ENCODE measurements at regions not wholly inside any gene's neighbourhood (a gene's known extent, or its start where the extent isn't known, plus 50 kb on each side); places are given as distances from the start of the nearest gene placed in this dataset.

DNA sequence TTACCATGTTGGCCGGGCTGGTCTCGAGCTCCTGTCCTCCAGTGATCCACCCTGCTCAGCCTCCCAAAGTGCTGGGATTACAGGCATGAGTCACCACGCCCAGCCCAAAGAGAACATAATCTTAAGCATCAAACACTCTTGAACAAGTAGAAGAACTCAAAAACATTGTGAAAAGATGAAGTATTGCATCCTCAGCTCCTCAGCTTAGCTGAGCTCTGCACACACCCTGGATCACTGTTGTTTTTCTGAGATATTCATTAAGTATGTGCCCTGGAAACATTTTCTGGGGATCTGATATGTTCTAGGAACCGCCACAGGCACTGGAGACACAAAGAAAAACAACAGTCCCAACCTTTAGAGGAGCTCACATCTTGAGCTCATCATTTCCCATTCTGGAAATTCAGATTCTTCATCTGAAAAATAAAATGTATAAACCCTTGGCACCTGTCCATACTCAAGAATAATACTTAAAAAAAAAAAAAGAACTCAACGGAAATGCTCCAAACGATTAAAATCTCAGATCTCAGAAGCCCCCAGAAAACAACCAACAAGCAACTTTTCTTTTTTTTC, 62.2 kb upstream of the ZNF462 start:
- H3K9me3 Mint-ChIP-seq, result peaks cover 10% of the 10 kb centered on the region
- H3K27ac Mint-ChIP-seq (ENCODE audit: low read depth), result no peak overlapping the region
- H3K4me3 Mint-ChIP-seq, result no peak overlapping the region
- no peaks in the 10 kb centered on the region for H3K4me1 Mint-ChIP-seq
- no peak for DNase-seq (ENCODE audit: low spot score in 2 of 2)
- no peaks in the 10 kb centered on the region for H3K36me3 Mint-ChIP-seq (ENCODE audit: insufficient read depth)
- no peaks in the 10 kb centered on the region for H3K27me3 Mint-ChIP-seq
- ATAC-seq (replicated peaks; ENCODE audit: extremely low read depth, poor library complexity, severe bottlenecking), result no peak

DNA sequence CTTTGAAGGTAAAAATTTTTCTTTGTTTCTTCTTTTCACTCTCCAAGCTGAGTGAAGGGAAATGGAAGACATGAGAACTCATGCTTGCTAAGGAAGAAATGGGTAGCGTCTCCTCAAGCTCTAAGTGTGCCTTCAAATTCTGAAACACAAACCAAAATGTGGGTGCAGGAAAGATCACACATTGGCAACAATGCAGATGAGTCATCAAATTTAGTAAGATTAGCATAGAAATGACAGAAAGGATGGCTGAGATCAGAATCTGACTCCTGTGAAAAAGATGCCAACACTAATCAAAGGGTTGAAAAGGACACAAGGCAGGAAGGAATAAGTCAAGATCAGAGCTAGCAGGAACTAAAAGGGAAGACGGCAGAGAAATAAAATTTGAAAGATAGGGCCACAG, 61.1 kb upstream of the ZNF462 start:
- Mint-ChIP-seq H3K27me3 (no peaks in the 10 kb centered on the region), H3K4me1 (no peaks in the 10 kb centered on the region), H3K27ac (ENCODE audit: low read depth) (no peak overlapping the region)

More for the DNA sequence above, 61.1 kb upstream of the ZNF462 start:
- H3K4me3 Mint-ChIP-seq, result no peak overlapping the region
- no peaks in the 10 kb centered on the region for H3K36me3 Mint-ChIP-seq (ENCODE audit: insufficient read depth)
- DNase-seq (ENCODE audit: low spot score in 2 of 2), result no peak
- peaks cover 10% of the 10 kb centered on the region for H3K9me3 Mint-ChIP-seq
- ATAC-seq (replicated peaks; ENCODE audit: extremely low read depth, poor library complexity, severe bottlenecking), result no peak
